OCI-LY7 (cell line): ENCODE measurements at regions not wholly inside any gene's neighbourhood (a gene's known extent, or its start where the extent isn't known, plus 50 kb on each side); places are given as distances from the start of the nearest gene placed in this dataset.

ENCODE experiments used
- BruUV-seq: library from RNA; stranded (reverse); fragments of 400-500 nt; replicated peaks from 2 replicates; lab custom pipeline; 2021; lab: Mats Ljungman, UMichigan
- CTCF ChIA-PET: fragments of 300-600 bp; sonication (Branson Sonifier 250); formaldehyde crosslinking; loops from one replicate; lab custom pipeline; 2022; ENCODE audit warnings: antibody characterized with exemption; ENCODE audit not compliant: unreplicated experiment; lab: Charles Lee
- POLR2A ChIA-PET: fragments of 300-600 bp; sonication (Branson Sonifier 250); formaldehyde crosslinking; loops from one replicate; lab custom pipeline; 2022; ENCODE audit warnings: antibody characterized with exemption; lab: Charles Lee
- DNase-seq: peaks from one replicate; pipeline ENCODE4 v3.0.0-alpha.2; 2015; ENCODE audit warnings: low spot score
- H2AFZ ChIP-seq: fragments of 200-600 bp; sonication (generic), shearing (Covaris generic); 2 replicates; pipeline ENCODE4 v1.6.1; 2014; ENCODE audit warnings: mild to moderate bottlenecking, antibody characterized with exemption, low read length, moderate library complexity
- H3K27ac ChIP-seq: fragments of 200-600 bp; sonication (generic); 2 replicates; pipeline ENCODE4 v1.5.1; 2014; ENCODE audit warnings: mixed run types, low read depth, mild to moderate bottlenecking, moderate library complexity, low read length, inconsistent platforms; ENCODE audit not compliant: poor library complexity, severe bottlenecking
- H3K36me3 ChIP-seq: fragments of 200-600 bp; sonication (generic); 2 replicates; pipeline ENCODE4 v1.6.1; 2014; ENCODE audit warnings: mild to moderate bottlenecking, antibody characterized with exemption, low read length, moderate library complexity, mixed read lengths; ENCODE audit not compliant: insufficient read depth
- H3K4me1 ChIP-seq: fragments of 200-600 bp; sonication (generic); 2 replicates; pipeline ENCODE4 v1.5.1; 2014; ENCODE audit warnings: mild to moderate bottlenecking, low read length; ENCODE audit not compliant: insufficient read depth, poor library complexity, severe bottlenecking
- H3K4me2 ChIP-seq: fragments of 200-600 bp; sonication (generic); 2 replicates; pipeline ENCODE4 v1.6.1; 2014; ENCODE audit warnings: mild to moderate bottlenecking, low read length
- H3K4me3 ChIP-seq: fragments of 200-600 bp; sonication (generic); 2 replicates; pipeline ENCODE4 v1.5.1; 2014; ENCODE audit warnings: mild to moderate bottlenecking, low read depth, low read length; ENCODE audit not compliant: poor library complexity, severe bottlenecking
- H3K79me2 ChIP-seq: fragments of 200-600 bp; sonication (generic); 2 replicates; pipeline ENCODE4 v1.6.1; 2016; ENCODE audit warnings: low read depth, mild to moderate bottlenecking, low read length, moderate library complexity, mixed read lengths; ENCODE audit not compliant: insufficient read depth
- H3K9me2 ChIP-seq: fragments of 200-600 bp; sonication (generic); 2 replicates; pipeline ENCODE4 v1.6.1; 2016; ENCODE audit warnings: mild to moderate bottlenecking, low read length, mixed read lengths; ENCODE audit not compliant: insufficient read depth
- H3K9me3 ChIP-seq: fragments of 200-600 bp; sonication (generic); 2 replicates; pipeline ENCODE4 v1.6.1; 2014; ENCODE audit warnings: mild to moderate bottlenecking, mixed run types, low read length, mixed read lengths
- H4K20me1 ChIP-seq: fragments of 200-600 bp; sonication (generic); 2 replicates; pipeline ENCODE4 v1.6.1; 2014; ENCODE audit warnings: mild to moderate bottlenecking, antibody characterized with exemption, low read length, moderate library complexity, mixed read lengths; ENCODE audit not compliant: insufficient read depth
- EZH2phosphoT487 ChIP-seq: fragments of 200-600 bp; sonication (generic); IDR thresholded peaks from 2 replicates; pipeline ENCODE4 v1.6.1; 2018; ENCODE audit warnings: low read depth, borderline replicate concordance, mild to moderate bottlenecking, mixed run types, antibody characterized with exemption, low read length, moderate library complexity, mixed read lengths
- intact Hi-C: fragments of 100-400 bp; cut with micrococcal nuclease; formaldehyde crosslinking; loops from one replicate; pipeline ENCODE4 v1.10.0; 2022; ENCODE audit not compliant: unreplicated experiment
- TF ChIP-seq, protein P1 (sequence below): fragments of 200-600 bp; sonication (generic); conservative IDR thresholded peaks from 2 replicates; pipeline ENCODE4 v1.5.1; 2014; ENCODE audit warnings: mild to moderate bottlenecking, antibody characterized with exemption, low read length, moderate library complexity, mixed read lengths

- BruUV-seq: no TSS peak
- Histone ChIP-seq H3K79me2 (no peaks in the 10 kb centered on the region), H3K9me2 (no peaks in the 10 kb centered on the region), H3K4me1 (no peaks in the 10 kb centered on the region), H3K9me3 (no peaks in the 10 kb centered on the region), H3K4me3 (no peak overlapping the region), H4K20me1 (no peaks in the 10 kb centered on the region), H3K36me3 (no peaks in the 10 kb centered on the region), H3K27ac (no peak overlapping the region), H3K4me2 (no peak overlapping the region), H2AFZ (no peak overlapping the region)
- ChIA-PET POLR2A (interaction anchor here (0.6 kb wide), 1 partner anchor 26 kb away, joined by 4 read pairs; no protein-coding TSS in a partner anchor), CTCF (no interaction called here)
- intact Hi-C loops: no loop called here
- TF ChIP-seq EZH2phosphoT487: no peak
- TF ChIP-seq, protein P1, sequence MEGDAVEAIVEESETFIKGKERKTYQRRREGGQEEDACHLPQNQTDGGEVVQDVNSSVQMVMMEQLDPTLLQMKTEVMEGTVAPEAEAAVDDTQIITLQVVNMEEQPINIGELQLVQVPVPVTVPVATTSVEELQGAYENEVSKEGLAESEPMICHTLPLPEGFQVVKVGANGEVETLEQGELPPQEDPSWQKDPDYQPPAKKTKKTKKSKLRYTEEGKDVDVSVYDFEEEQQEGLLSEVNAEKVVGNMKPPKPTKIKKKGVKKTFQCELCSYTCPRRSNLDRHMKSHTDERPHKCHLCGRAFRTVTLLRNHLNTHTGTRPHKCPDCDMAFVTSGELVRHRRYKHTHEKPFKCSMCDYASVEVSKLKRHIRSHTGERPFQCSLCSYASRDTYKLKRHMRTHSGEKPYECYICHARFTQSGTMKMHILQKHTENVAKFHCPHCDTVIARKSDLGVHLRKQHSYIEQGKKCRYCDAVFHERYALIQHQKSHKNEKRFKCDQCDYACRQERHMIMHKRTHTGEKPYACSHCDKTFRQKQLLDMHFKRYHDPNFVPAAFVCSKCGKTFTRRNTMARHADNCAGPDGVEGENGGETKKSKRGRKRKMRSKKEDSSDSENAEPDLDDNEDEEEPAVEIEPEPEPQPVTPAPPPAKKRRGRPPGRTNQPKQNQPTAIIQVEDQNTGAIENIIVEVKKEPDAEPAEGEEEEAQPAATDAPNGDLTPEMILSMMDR: no peak
- no peak for DNase-seq
These were observed 436.0 kb upstream of the NR2F2 start for GRCh38 chr15:95894407-95894956.

GRCh38 chr15:95895508-95895907 is 435.0 kb upstream of the NR2F2 start:
- Histone ChIP-seq H3K79me2 (no peaks in the 10 kb centered on the region), H4K20me1 (no peaks in the 10 kb centered on the region), H3K36me3 (no peaks in the 10 kb centered on the region), H3K9me3 (no peaks in the 10 kb centered on the region), H3K9me2 (no peaks in the 10 kb centered on the region), H2AFZ (no peak overlapping the region), H3K27ac (no peak overlapping the region), H3K4me2 (no peak overlapping the region), H3K4me1 (no peaks in the 10 kb centered on the region), H3K4me3 (no peak overlapping the region)
- intact Hi-C loops: no loop called here
- CTCF ChIA-PET: no interaction called here
- no TSS peak for BruUV-seq
- no peak for TF ChIP-seq EZH2phosphoT487
- TF ChIP-seq, protein P1: no peak
- POLR2A ChIA-PET: no interaction called here
- DNase-seq: no peak

- Histone ChIP-seq H3K9me2 (no peaks in the 10 kb centered on the region), H3K4me2 (no peak overlapping the region), H3K36me3 (no peaks in the 10 kb centered on the region), H2AFZ (no peak overlapping the region), H3K27ac (no peak overlapping the region), H3K79me2 (no peaks in the 10 kb centered on the region), H3K4me3 (no peak overlapping the region), H3K9me3 (no peaks in the 10 kb centered on the region), H3K4me1 (no peaks in the 10 kb centered on the region), H4K20me1 (no peaks in the 10 kb centered on the region)
- intact Hi-C loops: no loop called here
- ChIA-PET CTCF (no interaction called here), POLR2A (interaction anchor here (0.5 to 0.8 kb wide), 3 partner anchors 12 to 568 kb away, joined by 3 to 4 read pairs (median 3); no protein-coding TSS in a partner anchor)
- DNase-seq: no peak
- TF ChIP-seq EZH2phosphoT487: no peak
- TF ChIP-seq, protein P1: no peak
- BruUV-seq: no TSS peak
These were observed 432.8 kb upstream of the NR2F2 start for GRCh38 chr15:95897651-95898050.
